GM12878 (cell line): ENCODE measurements at regions not wholly inside any gene's neighbourhood (a gene's known extent, or its start where the extent isn't known, plus 50 kb on each side); places are given as distances from the start of the nearest gene placed in this dataset.

Source experiments
- ETV6 ChIP-seq, 2 experiments: fragments of 450-650 bp in 1 of 2; IDR thresholded peaks in 1 of 2; conservative IDR thresholded peaks in 1 of 2; 2 replicates each; pipeline ENCODE4 v1.6.1; 2014; ENCODE audit warnings: antibody characterized with exemption in 1 of 2, borderline replicate concordance in 1 of 2, low read depth in 1 of 2, mild to moderate bottlenecking in 1 of 2, moderate library complexity in 1 of 2
- HDAC2 ChIP-seq: fragments of 200-600 bp; sonication (generic); IDR thresholded peaks from 2 replicates; pipeline ENCODE4 v1.6.1; 2017
- JUNB ChIP-seq: IDR thresholded peaks from 2 replicates; pipeline ENCODE4 v1.6.1; 2016; ENCODE audit warnings: antibody characterized with exemption, mild to moderate bottlenecking
- MEF2A ChIP-seq: IDR thresholded peaks from 2 replicates; pipeline ENCODE4 v1.6.1; 2011; ENCODE audit warnings: low read depth, mild to moderate bottlenecking, low read length, moderate library complexity; ENCODE audit not compliant: insufficient read depth
- MEF2B ChIP-seq: fragments of 450-650 bp; IDR thresholded peaks from 2 replicates; pipeline ENCODE4 v1.6.1; 2018; ENCODE audit warnings: mild to moderate bottlenecking, moderate library complexity; ENCODE audit not compliant: partially characterized antibody, poor library complexity, severe bottlenecking
- NR2F1 ChIP-seq: fragments of 450-650 bp; conservative IDR thresholded peaks from 2 replicates; pipeline ENCODE4 v1.6.1; 2017; ENCODE audit warnings: mild to moderate bottlenecking
- POLR2AphosphoS5 ChIP-seq: IDR thresholded peaks from 2 replicates; pipeline ENCODE4 v1.6.1; 2011; ENCODE audit warnings: mild to moderate bottlenecking, low read length, inconsistent platforms
- ZBED1 ChIP-seq: IDR thresholded peaks from 2 replicates; pipeline ENCODE4 v1.6.1; 2016; ENCODE audit warnings: borderline replicate concordance
- TF ChIP-seq, protein P1 (sequence below): IDR thresholded peaks from 2 replicates; pipeline ENCODE4 v1.6.1; 2012; ENCODE audit warnings: low read depth, low read length, improper control_type of control experiment
- TF ChIP-seq, protein P2 (sequence below): IDR thresholded peaks from 2 replicates; pipeline ENCODE4 v1.6.1; 2011; ENCODE audit warnings: low read depth, low read length, improper control_type of control experiment, borderline replicate concordance
- TF ChIP-seq, protein P3 (sequence below), 3 experiments: IDR thresholded peaks in 2 of 3; conservative IDR thresholded peaks in 1 of 3; 2 replicates each; pipeline ENCODE4 v1.5.1; 2011; ENCODE audit warnings: low read depth in 3 of 3, low read length in 3 of 3, mild to moderate bottlenecking in 3 of 3, control low read depth in 2 of 3, moderate library complexity in 2 of 3, inconsistent platforms in 1 of 3, mixed read lengths in 1 of 3; ENCODE audit not compliant: control insufficient read depth in 2 of 3, insufficient read depth in 1 of 3; ENCODE audit errors: extremely low read depth in 1 of 3

DNA sequence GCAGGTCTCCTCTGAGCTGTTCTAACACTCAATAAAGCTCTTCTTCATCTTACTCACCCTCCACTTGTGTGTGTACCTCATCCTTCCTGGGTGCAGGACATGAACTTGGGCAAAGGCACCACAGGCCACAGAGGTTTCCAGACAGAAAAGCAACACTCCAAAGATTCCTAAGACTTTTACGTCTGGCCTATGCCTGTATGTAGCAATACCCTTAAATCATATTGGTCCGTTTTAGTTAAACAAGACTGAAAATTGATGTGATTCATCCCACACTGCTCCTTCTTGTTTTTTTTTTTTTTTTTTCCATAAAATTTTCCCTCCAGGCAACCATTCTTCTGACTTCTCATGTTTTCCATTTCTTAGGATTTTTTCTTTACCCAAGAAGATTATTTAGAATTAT, 404.3 kb downstream of the PID1 start:
- no peak for TF ChIP-seq MEF2A
- TF ChIP-seq, protein P1, sequence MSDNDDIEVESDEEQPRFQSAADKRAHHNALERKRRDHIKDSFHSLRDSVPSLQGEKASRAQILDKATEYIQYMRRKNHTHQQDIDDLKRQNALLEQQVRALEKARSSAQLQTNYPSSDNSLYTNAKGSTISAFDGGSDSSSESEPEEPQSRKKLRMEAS, result no peak
- no peak for TF ChIP-seq POLR2AphosphoS5
- TF ChIP-seq, protein P2, sequence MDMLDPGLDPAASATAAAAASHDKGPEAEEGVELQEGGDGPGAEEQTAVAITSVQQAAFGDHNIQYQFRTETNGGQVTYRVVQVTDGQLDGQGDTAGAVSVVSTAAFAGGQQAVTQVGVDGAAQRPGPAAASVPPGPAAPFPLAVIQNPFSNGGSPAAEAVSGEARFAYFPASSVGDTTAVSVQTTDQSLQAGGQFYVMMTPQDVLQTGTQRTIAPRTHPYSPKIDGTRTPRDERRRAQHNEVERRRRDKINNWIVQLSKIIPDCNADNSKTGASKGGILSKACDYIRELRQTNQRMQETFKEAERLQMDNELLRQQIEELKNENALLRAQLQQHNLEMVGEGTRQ, result no peak
- TF ChIP-seq, protein P3, sequence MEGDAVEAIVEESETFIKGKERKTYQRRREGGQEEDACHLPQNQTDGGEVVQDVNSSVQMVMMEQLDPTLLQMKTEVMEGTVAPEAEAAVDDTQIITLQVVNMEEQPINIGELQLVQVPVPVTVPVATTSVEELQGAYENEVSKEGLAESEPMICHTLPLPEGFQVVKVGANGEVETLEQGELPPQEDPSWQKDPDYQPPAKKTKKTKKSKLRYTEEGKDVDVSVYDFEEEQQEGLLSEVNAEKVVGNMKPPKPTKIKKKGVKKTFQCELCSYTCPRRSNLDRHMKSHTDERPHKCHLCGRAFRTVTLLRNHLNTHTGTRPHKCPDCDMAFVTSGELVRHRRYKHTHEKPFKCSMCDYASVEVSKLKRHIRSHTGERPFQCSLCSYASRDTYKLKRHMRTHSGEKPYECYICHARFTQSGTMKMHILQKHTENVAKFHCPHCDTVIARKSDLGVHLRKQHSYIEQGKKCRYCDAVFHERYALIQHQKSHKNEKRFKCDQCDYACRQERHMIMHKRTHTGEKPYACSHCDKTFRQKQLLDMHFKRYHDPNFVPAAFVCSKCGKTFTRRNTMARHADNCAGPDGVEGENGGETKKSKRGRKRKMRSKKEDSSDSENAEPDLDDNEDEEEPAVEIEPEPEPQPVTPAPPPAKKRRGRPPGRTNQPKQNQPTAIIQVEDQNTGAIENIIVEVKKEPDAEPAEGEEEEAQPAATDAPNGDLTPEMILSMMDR (IDR thresholded peaks at IDR 0.05 in 2 of 3, conservative IDR thresholded peaks at IDR 0.05 in 1 of 3; ENCODE audit: control insufficient read depth in 2 of 3, extremely low read depth in 1 of 3, insufficient read depth in 1 of 3, low read depth in 3 of 3, low read length in 3 of 3), result no peak
- TF ChIP-seq MEF2B, result no peak
- TF ChIP-seq ETV6 (conservative IDR thresholded peaks at IDR 0.05 in 1 of 2, IDR thresholded peaks at IDR 0.05 in 1 of 2; ENCODE audit: borderline replicate concordance in 1 of 2, low read depth in 1 of 2), result no peak
- no peak for TF ChIP-seq ZBED1
- TF ChIP-seq NR2F1, result no peak
- no peak for TF ChIP-seq HDAC2
- no peak for TF ChIP-seq JUNB
